Naive B cell (primary cell): ENCODE measurements at regions not wholly inside any gene's neighbourhood (a gene's known extent, or its start where the extent isn't known, plus 50 kb on each side); places are given as distances from the start of the nearest gene placed in this dataset.
"Not testable (repeated sequence)": the region's sequence is repeated elsewhere in the genome, so short reads cannot be mapped to it uniquely, and the experiment has no call there.

Experiments used
- ATAC-seq, 2 donors: fragments of 150-1000 bp; cut with Tn5 transposase; 2 replicates each; pipeline ENCODE4 v1.10.0; 2021; ENCODE audit warnings: low read depth in 2 of 2, mild to moderate bottlenecking in 2 of 2, moderate library complexity in 2 of 2
- DNase-seq: peaks from one replicate; pipeline ENCODE4 v3.0.0; 2022
- H3K27ac Mint-ChIP-seq, 6 donors: one replicate each; pipeline ENCODE4 v1.8.0; 2020 to 2022; ENCODE audit warnings: mild to moderate bottlenecking in 6 of 6, mixed read lengths in 6 of 6, moderate library complexity in 5 of 6, inconsistent platforms in 2 of 6
- H3K27me3 Mint-ChIP-seq, 3 donors: one replicate each; pipeline ENCODE4 v1.8.0; 2021 to 2022; ENCODE audit warnings: mixed read lengths in 3 of 3, mild to moderate bottlenecking in 1 of 3
- H3K36me3 Mint-ChIP-seq, 2 donors: one replicate each; pipeline ENCODE4 v1.8.0; 2020 to 2022; ENCODE audit warnings: mixed read lengths in 2 of 2, inconsistent platforms in 1 of 2, mild to moderate bottlenecking in 1 of 2
- H3K4me1 Mint-ChIP-seq, 3 donors: one replicate each; pipeline ENCODE4 v1.8.0; 2020 to 2022; ENCODE audit warnings: mixed read lengths in 3 of 3, inconsistent platforms in 1 of 3, mild to moderate bottlenecking in 1 of 3, moderate library complexity in 1 of 3
- H3K4me3 Mint-ChIP-seq, 8 donors: one replicate each; pipeline ENCODE4 v1.8.0; 2020 to 2022; ENCODE audit warnings: mild to moderate bottlenecking in 8 of 8, mixed read lengths in 8 of 8, moderate library complexity in 8 of 8, inconsistent platforms in 2 of 8
- H3K9me3 Mint-ChIP-seq, 7 donors: one replicate each; pipeline ENCODE4 v1.8.0; 2020 to 2022; ENCODE audit warnings: mixed read lengths in 7 of 7, mild to moderate bottlenecking in 5 of 7, inconsistent platforms in 2 of 7, moderate library complexity in 1 of 7

DNA sequence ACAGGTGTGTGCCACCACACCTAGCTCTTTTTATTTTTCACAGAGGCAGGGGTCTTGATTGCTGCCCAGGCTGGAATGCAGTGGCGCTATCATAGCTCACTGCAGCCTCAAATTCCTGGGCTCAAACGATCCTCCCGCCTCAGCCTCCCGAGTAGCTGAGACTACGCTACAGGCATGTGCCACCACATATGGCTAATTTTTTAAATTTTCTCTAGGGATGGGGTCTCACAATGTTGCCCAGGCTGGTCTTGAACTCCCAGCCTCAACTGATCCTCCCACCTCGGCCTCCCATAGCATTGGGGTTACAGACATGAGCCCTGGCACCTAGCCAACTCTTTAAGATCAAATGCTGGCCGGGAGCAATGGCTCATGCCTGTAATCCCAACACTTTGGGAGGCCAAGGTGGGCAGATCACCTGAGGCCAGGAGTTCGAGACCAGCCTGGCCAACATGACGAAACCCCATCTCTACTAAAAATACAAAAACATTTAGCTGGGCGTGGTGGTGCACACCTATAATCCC is 50.6 kb upstream of the MYL10 start:
- H3K9me3 Mint-ChIP-seq, ATAC-seq, H3K27me3 Mint-ChIP-seq, H3K36me3 Mint-ChIP-seq, H3K27ac Mint-ChIP-seq, H3K4me3 Mint-ChIP-seq, DNase-seq, H3K4me1 Mint-ChIP-seq: not testable (repeated sequence)

DNA sequence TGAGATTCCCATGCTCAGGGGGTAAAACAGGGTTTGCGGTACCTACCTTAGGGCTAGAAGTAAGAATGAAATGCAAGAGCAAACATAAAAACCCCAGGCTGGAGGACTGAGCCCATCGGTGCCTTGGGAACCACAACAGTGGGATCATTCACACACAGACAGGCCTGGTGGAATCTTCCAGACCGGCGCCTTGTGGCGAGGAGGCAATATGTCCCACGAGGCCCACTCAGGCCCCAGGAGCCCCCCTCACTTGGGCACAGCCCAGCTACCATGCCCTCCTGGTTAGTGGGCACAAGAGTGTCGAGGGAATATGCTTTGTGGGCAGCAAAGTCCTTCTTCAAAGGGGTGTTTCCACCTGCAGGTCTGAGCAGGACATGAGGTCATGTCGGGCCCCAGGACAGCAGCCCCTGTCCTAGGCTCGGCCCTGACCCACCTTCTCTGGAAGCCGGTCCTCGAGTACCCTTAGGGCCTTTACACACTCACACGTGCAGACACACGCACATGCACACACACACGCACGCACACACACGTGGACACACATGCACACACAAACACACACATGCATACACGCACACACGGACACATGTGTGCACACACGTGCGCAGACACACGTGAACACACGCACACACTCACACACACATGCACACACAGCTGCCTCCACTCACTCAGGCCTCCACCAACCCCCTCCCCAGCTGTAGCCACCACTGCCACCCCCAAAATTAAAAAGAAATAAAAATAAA is 51.5 kb upstream of the MYL10 start:
- H3K27ac Mint-ChIP-seq = no peak overlapping the region
- ATAC-seq (no peak), DNase-seq (no peak)
- no peaks in the 10 kb centered on the region for H3K36me3 Mint-ChIP-seq
- H3K4me3 Mint-ChIP-seq = no peak overlapping the region
- no peaks in the 10 kb centered on the region for H3K4me1 Mint-ChIP-seq
- no peaks in the 10 kb centered on the region for H3K27me3 Mint-ChIP-seq
- no peaks in the 10 kb centered on the region for H3K9me3 Mint-ChIP-seq

DNA sequence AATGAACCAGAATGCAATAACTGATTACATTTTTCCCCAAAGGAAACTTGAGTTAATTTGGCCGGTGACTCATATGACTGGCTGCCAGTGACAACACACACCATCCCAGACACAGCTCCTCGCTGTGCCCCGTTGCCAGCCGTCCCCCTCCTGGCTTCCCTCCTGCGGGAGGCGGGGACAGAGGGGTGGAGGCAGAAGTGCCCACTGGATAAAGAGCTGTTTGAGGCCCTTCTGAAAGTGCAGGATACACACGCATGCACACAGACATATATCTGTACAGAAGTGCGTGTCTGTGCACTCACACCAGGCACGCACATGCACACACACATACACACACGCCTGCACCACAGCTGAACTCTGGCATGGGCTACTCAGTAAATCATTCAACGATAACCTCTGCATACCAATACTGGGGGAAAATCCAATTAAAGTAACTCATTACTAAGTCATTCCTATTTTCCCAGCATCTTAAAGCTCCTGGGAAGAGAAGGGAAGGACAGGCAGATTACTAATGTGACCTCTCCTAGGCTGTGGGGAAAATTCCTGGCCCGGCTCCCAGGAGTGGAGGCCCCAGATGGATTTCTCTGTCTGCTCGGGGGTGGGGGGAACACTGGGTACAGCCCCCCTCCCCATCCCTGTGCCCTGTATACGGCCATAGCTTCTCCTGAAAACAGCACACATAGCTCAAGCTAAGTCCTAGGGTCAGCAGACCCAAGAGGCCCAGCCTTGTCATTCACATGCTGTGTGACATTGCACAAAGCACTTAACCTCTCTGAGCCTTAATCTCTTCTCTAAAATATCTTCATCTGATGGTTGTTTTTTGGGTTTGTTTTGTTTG is 52.3 kb upstream of the MYL10 start:
- no peak overlapping the region for H3K27ac Mint-ChIP-seq
- no peak for DNase-seq

DNA sequence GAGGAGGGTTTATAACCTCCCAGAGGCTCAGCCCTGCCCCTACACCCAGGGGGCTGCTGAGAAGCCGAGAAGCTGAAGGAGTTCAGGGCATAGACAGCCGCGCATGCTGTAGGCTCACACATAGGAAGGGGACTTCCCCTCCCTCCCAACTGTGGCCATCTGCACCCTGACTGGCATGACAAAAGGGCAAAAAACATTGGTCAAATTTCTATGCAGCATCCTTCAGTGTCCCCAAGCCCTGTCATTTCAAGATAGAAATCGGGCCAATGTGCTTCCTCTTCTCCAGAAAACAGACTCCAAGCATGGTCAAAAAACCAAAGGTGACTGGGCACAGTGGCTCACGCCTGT is 55.9 kb upstream of the MYL10 start:
- H3K36me3 Mint-ChIP-seq = no peaks in the 10 kb centered on the region
- no peak for ATAC-seq
- DNase-seq = no peak
- H3K4me3 Mint-ChIP-seq = no peak overlapping the region
- peaks cover 3 to 16% (median 12%) of the 10 kb centered on the region in 3 donors for H3K27me3 Mint-ChIP-seq
- no peaks in the 10 kb centered on the region for H3K9me3 Mint-ChIP-seq
- no peak overlapping the region for H3K27ac Mint-ChIP-seq
- peaks cover 0 to 2% (median 0%) of the 10 kb centered on the region in 3 donors for H3K4me1 Mint-ChIP-seq

More for the DNA sequence above, 52.3 kb upstream of the MYL10 start:
- no peak for ATAC-seq
- Mint-ChIP-seq H3K4me1 (no peaks in the 10 kb centered on the region), H3K9me3 (no peaks in the 10 kb centered on the region), H3K36me3 (no peaks in the 10 kb centered on the region), H3K4me3 (no peak overlapping the region), H3K27me3 (no peaks in the 10 kb centered on the region)

DNA sequence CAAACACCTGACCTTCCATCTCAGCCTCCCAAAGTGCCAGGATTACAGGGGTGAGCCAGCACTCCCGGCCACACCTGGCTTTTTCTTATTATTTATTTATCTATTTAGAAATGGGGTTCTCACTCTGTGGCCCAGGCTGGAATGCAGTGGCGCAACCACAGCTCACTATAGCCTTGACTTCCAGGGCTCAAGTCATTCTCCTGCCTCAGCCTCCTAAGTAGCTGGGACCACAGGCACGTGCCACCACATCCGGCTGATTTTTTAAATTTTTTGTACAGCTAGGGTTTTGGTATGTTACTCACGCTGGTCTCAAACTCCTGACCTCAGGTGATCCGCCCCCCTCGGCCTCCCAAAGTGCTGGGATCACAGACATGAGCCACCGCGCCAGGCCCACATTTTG is 56.9 kb upstream of the MYL10 start:
- no peaks in the 10 kb centered on the region for H3K9me3 Mint-ChIP-seq
- peaks cover 0 to 2% (median 0%) of the 10 kb centered on the region in 3 donors for H3K4me1 Mint-ChIP-seq
- no peak for ATAC-seq
- H3K27ac Mint-ChIP-seq = no peak overlapping the region
- H3K27me3 Mint-ChIP-seq = peaks cover 3 to 16% (median 12%) of the 10 kb centered on the region in 3 donors
- no peak overlapping the region for H3K4me3 Mint-ChIP-seq
- no peaks in the 10 kb centered on the region for H3K36me3 Mint-ChIP-seq
- no peak for DNase-seq

DNA sequence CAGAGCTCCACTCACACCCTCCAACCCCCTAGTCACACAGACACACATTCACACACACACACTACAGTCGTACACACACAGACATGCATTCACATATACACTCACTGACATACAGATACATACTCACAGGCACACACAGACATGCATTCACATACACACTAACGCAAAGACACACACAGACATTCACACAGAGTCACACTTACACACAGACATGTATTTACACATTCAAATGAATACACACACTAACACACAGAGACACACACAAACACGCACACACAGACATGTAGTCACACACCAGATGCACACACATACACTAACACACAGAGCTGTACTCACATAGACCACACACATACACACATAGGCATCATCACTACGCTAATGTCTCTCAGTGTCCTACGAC is 58.0 kb upstream of the MYL10 start:
- ATAC-seq (no peak), DNase-seq (no peak)
- Mint-ChIP-seq H3K9me3 (no peaks in the 10 kb centered on the region), H3K4me3 (no peak overlapping the region), H3K27me3 (peaks cover 3 to 16% (median 12%) of the 10 kb centered on the region in 3 donors), H3K4me1 (peaks cover 5 to 6% (median 6%) of the 10 kb centered on the region in 3 donors), H3K27ac (peak overlapping the region in 1 of 6 donors; percentile 2), H3K36me3 (no peaks in the 10 kb centered on the region)

DNA sequence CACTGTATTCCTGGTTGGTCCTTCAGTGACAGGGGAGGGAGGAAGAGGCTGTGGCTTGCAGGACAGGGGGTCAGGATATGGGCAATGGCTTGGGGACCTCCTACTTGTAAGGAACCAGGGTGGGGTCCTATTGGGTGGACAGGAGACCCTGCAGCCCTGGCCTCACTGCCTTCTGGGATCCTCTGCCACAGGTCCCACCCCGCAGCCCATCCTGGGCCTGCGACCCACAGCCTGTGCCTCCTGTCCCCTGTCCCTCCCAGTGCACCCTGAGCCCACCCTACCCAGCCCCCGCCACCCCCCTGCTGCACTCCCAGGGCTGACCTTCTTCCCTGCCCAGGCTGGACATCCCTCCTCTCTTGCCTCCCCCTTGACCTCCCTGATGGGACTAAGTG is 58.7 kb upstream of the MYL10 start:
- Mint-ChIP-seq H3K27me3 (peaks cover 3 to 16% (median 12%) of the 10 kb centered on the region in 3 donors), H3K4me1 (peaks cover 7 to 11% (median 7%) of the 10 kb centered on the region in 3 donors), H3K4me3 (no peak overlapping the region), H3K36me3 (no peaks in the 10 kb centered on the region), H3K27ac (peak overlapping the region in 1 of 6 donors; percentile 27), H3K9me3 (no peaks in the 10 kb centered on the region)
- no peak for ATAC-seq
- no peak for DNase-seq

DNA sequence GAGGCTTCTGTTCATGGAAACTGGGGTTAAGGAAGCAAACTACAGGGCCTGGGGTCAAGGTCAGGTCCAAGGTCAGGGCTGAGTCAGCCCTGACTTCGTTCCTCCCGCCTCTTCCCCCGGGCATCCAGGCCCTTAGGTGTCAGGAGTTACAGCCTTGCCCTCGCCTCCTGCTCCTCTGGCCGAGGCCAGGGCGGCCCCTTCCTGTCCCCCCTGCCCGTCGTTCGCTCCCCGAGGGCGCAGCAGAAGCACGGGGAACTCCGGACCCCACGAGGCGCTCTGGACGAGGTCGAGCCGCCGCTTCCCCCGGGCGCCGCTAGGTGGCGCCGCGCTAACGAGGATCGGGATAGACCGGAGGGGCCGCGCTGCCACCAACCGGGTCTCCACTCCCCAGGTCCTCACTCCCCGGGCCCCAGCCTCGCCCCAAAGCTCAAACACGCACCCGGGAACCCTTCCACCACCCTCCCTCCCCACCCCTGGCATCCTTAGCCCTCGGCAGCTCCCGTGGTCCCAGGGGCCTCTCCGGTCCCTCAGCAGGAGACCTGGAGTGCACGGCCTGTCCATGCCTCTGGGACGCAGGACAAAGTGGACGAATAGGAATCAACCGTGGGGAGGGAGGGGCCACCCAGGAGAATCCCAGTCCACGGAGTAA is 59.2 kb upstream of the MYL10 start:
- ATAC-seq (peak; percentile 94), DNase-seq (peak; percentile 75)
- no peak overlapping the region for H3K27ac Mint-ChIP-seq
- H3K9me3 Mint-ChIP-seq = no peaks in the 10 kb centered on the region
- H3K36me3 Mint-ChIP-seq = no peaks in the 10 kb centered on the region
- no peak overlapping the region for H3K4me3 Mint-ChIP-seq
- H3K27me3 Mint-ChIP-seq = peaks cover 3 to 16% (median 12%) of the 10 kb centered on the region in 3 donors
- peaks cover 7 to 11% (median 7%) of the 10 kb centered on the region in 3 donors for H3K4me1 Mint-ChIP-seq

DNA sequence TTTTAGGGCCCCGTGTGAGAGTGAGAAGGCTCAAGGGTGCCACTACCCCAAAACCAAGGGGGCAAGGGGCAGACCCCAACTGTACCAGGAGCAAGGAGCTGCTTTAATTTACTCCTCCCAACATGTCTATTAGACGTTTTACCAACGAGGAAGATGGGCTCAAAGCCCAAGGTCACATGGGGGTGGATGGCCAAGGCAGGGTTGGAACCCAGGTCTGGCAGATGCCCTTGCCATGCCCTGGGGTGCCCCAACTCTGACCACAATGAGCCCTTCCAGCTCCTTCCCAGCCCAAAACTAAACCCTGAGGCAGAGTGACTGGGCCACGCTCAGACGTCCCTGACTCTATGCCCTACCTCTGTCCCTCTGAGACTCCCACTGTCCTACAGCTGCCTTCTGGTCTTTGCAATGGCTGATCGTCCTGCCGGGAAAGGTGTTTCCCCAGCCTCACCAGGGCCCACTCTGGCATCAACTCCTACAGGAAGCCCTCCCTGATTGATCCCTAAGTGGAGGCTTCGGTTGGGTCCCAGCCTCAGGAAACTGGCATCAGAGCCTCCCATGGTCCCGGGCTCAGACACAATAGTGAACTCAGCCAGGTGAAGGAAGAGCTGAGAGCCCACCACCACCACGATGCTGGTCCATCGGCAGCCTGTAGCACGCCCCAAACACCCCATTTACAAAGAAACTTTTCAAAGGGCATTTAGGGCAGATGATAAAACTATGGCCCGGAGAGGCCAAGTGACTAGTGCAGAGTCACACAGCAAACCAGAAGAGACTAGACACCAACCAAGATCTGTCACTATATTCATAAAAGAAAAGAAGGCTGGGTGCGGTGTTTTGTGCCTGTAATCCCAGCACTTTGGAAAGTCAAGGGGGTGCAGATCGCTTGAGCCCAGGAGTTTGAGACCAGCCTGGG is 60.2 kb upstream of the MYL10 start:
- Mint-ChIP-seq H3K4me3 (peak overlapping the region in 2 of 8 donors; percentile 26 to 39), H3K27me3 (peaks cover 3 to 16% (median 12%) of the 10 kb centered on the region in 3 donors), H3K27ac (peak overlapping the region in 3 of 6 donors; percentile 62 to 91 (median 68)), H3K36me3 (no peaks in the 10 kb centered on the region), H3K4me1 (peaks cover 7 to 15% (median 7%) of the 10 kb centered on the region in 3 donors), H3K9me3 (no peaks in the 10 kb centered on the region)
- ATAC-seq (no peak), DNase-seq (no peak)

DNA sequence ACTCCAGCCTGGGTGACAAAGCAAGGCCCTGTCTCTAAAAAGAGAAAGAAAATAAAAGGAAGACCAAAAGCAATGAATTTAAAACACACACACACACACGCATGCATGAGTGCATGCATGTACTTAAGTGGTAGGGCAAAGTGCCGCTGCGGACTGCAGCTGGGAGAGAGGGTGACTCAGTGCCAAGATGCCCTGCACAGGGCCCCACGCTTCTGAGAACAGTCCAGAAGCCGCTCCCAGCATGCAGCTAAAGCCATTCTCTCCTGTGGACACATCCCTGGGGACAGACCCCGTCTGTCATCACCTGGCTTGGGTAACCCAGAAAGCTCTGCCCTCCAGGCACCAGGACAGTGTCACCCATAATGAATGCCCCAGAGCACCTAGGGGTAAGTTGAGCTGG is 61.0 kb upstream of the MYL10 start:
- H3K27me3 Mint-ChIP-seq = peaks cover 3 to 16% (median 12%) of the 10 kb centered on the region in 3 donors

DNA sequence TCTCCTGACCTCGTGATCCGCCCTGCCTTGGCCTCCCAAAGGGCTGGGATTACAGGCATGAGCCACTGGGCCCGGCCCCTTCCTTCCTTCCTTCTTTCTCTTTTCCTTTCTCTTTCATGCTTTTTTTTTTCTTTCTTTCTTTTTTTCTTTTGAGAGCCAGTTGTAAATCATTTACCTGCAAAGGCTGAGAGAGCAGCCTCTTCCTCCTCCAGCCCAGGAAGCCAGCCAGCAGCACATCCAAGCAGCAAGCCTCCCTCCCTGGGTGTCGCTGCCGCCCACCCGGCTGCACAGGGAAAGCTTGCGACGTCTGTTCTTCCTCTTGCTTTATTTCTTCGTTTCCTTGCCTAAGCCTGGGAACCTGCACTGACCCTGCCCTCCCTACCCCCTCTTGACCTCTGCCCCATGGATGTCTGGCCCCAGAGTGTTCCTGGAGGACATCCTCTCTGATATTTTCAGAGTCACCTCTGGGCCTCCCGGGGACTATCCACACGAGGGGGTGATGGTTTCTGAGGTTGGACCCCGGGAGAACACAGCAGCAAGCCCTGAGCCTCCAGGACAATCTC is 62.8 kb upstream of the MYL10 start:
- Mint-ChIP-seq H3K27ac (peak overlapping the region in 1 of 6 donors; percentile 75), H3K27me3 (peaks cover 3 to 21% (median 18%) of the 10 kb centered on the region in 3 donors), H3K4me1 (peaks cover 7 to 15% (median 7%) of the 10 kb centered on the region in 3 donors), H3K9me3 (no peaks in the 10 kb centered on the region), H3K4me3 (peak overlapping the region in 3 of 8 donors; percentile 1 to 41 (median 19)), H3K36me3 (no peaks in the 10 kb centered on the region)
- no peak for DNase-seq
- ATAC-seq = no peak

More for the DNA sequence above, 61.0 kb upstream of the MYL10 start:
- Mint-ChIP-seq H3K4me3 (no peak overlapping the region), H3K36me3 (no peaks in the 10 kb centered on the region), H3K4me1 (peaks cover 7 to 15% (median 7%) of the 10 kb centered on the region in 3 donors), H3K9me3 (no peaks in the 10 kb centered on the region), H3K27ac (no peak overlapping the region)
- DNase-seq (no peak), ATAC-seq (no peak)

DNA sequence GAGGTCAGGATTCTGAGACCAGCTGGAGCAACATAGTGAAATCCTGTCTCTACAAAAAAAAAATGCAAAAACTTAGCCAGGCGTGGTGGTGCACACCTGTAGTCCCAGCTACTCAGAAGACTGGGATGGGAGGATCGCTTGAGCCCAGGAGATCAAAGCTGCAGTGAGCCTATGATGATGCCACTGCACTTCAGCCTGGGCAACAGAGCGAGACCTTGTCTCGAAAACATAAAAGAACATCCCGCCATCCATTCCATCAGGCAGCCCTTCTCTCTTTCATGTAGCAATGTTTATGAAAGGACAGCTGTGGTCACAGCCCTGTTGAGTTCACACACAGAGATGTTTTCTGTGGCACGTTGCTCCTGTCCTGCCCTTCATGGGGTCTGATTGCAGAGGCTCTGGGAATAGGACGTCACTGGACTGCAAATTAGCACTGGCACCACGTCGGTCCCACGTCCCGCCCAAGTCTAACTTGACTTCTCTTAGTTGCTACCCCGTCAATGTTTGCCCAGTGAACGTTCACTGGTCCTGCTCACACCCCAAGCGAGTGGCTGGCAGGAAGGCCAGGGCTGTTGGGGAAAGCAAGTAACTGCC is 64.5 kb upstream of the MYL10 start:
- ATAC-seq (no peak), DNase-seq (no peak)
- H3K27me3 Mint-ChIP-seq = peaks cover 0 to 15% (median 12%) of the 10 kb centered on the region in 3 donors
- H3K4me1 Mint-ChIP-seq = peaks cover 7 to 15% (median 7%) of the 10 kb centered on the region in 3 donors
- no peaks in the 10 kb centered on the region for H3K36me3 Mint-ChIP-seq
- no peaks in the 10 kb centered on the region for H3K9me3 Mint-ChIP-seq
- peak overlapping the region in 2 of 6 donors; percentile 44 to 64 for H3K27ac Mint-ChIP-seq
- peak overlapping the region in 1 of 8 donors; percentile 36 for H3K4me3 Mint-ChIP-seq
